A673 (cell line): ENCODE measurements at regions not wholly inside any gene's neighbourhood (a gene's known extent, or its start where the extent isn't known, plus 50 kb on each side); places are given as distances from the start of the nearest gene placed in this dataset.

Experiments
- CTCF ChIP-seq: fragments of 300-800, 200-600 bp; sonication (generic); conservative IDR thresholded peaks from 2 replicates; pipeline ENCODE4 v1.5.1; 2017; ENCODE audit warnings: low read depth, mild to moderate bottlenecking, antibody characterized with exemption, low read length, moderate library complexity, mixed read lengths
- EZH2 ChIP-seq: fragments of 200-600 bp; sonication (generic); IDR thresholded peaks from 2 replicates; pipeline ENCODE4 v1.6.1; 2017; ENCODE audit warnings: borderline replicate concordance, low read depth, mild to moderate bottlenecking, mixed read lengths, antibody characterized with exemption, low read length; ENCODE audit not compliant: poor library complexity, severe bottlenecking

- TF ChIP-seq EZH2, result no peak
- TF ChIP-seq CTCF, result no peak
These were observed 1163.4 kb upstream of the TMPRSS15 start for GRCh38 chr21:19566975-19567374.
